ENCODE measurements at regions not wholly inside any gene's neighbourhood (a gene's known extent, or its start where the extent isn't known, plus 50 kb on each side); places are given as distances from the start of the nearest gene placed in this dataset.

DNA sequence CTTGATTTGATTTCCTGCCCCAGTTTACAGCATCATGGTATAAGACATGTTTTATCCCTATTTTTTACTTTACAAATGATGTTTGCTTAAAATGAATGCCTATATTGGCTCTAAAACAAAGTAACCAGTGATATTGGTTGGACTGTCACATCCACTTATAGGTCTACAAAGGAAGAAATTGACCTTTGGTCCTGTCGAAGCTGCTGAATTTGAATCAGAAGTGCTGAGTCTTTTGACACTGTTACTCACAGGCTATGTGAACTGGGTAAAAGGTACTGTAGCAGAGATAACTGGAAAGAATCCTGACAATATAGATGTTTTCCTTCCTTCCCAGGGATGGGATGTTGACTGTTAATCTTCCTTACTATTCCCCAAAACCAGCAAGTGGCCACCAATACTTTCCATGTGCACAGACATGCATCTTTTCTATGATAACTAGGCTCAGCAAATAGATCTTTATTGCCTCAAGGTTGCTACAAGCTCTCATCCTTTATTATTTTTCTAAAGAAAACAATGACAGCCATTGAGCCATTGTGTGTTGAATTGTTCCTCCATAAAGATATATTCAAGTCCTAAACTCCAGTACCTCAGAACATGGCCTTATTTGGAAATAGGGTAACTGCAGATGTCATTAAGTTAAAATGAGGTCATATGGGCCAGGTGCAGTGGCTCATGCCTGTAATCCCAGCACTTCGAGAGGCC, 175.9 kb upstream of the NR5A2 start:
- Histone ChIP-seq H3K9ac (ENCODE audit: low read depth, low read length) (no peak overlapping the region), H3K27me3 (ENCODE audit: insufficient read depth, low read length) (no peaks in the 10 kb centered on the region), H3K36me3 (ENCODE audit: insufficient read depth, low read depth, low read length) (no peaks in the 10 kb centered on the region), H3K27ac (ENCODE audit: low read length) (no peak overlapping the region), H3K4me3 (ENCODE audit: low read length) (no peak overlapping the region), H3K4me1 (ENCODE audit: insufficient read depth, low read length) (peaks cover 12% of the 10 kb centered on the region), H3K9me3 (ENCODE audit: insufficient read depth, low read depth, low read length) (no peaks in the 10 kb centered on the region)

DNA sequence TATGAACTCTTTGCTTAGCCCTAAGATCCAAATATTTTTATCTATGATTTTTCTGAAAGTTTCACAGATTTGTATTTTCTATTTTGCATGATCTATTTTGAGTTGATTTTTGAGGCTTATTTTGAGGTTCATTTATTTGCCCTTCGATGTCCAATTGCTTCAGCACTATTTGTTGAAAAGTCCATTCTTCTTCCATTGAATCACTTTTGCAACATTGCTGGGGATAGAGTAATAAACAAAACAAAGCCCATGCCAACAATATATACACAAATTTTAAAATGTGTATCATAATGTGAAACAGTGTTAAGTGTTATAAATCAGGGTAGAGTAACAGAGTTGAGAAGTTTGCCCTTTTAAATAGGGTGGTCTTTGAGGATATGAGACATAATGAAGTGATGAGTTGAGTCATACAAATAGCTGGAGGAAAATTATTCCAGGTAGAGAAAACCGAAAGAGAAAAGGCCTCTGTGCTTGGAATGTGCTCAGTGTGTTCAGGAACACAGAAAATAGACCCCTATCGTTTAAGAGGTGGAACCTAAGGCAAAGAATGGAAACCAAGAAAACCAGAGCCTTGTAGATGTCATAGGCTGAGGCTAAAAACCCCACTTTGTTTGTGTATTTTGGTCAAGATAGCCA, 172.7 kb upstream of the NR5A2 start:
- Histone ChIP-seq H3K4me1 (ENCODE audit: insufficient read depth, low read length) (peaks cover 19% of the 10 kb centered on the region), H3K27me3 (ENCODE audit: insufficient read depth, low read length) (no peaks in the 10 kb centered on the region), H3K27ac (ENCODE audit: low read length) (no peak overlapping the region)

DNA sequence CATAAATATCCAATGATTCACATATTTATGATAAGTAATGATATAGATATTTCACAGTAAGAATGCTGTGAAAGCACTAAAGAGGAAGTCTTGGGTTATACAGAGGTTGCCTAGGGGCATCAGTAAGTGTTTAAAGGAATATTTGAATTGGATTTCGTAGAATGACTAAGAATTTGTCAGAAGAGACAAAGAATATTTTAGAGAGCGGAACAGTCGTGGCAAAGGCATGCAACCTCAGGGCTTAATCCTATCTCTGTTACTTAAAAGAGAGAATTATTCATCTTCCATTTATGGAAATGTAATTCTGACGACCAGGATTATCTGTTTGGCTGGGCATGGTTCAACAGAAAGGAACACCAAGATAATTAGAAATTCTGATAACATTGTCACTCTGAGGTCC, 171.9 kb upstream of the NR5A2 start:
- no peaks in the 10 kb centered on the region for H3K36me3 ChIP-seq (ENCODE audit: insufficient read depth, low read depth, low read length)
- no peak overlapping the region for H3K27ac ChIP-seq (ENCODE audit: low read length)
- no peak overlapping the region for H3K4me3 ChIP-seq (ENCODE audit: low read length)
- no peaks in the 10 kb centered on the region for H3K27me3 ChIP-seq (ENCODE audit: insufficient read depth, low read length)
- no peaks in the 10 kb centered on the region for H3K9me3 ChIP-seq (ENCODE audit: insufficient read depth, low read depth, low read length)
- H3K4me1 ChIP-seq (ENCODE audit: insufficient read depth, low read length), result peaks cover 19% of the 10 kb centered on the region
- no peak overlapping the region for H3K9ac ChIP-seq (ENCODE audit: low read depth, low read length)

More for the DNA sequence above, 172.7 kb upstream of the NR5A2 start:
- Histone ChIP-seq H3K9ac (ENCODE audit: low read depth, low read length) (no peak overlapping the region), H3K4me3 (ENCODE audit: low read length) (no peak overlapping the region), H3K9me3 (ENCODE audit: insufficient read depth, low read depth, low read length) (no peaks in the 10 kb centered on the region), H3K36me3 (ENCODE audit: insufficient read depth, low read depth, low read length) (no peaks in the 10 kb centered on the region)

DNA sequence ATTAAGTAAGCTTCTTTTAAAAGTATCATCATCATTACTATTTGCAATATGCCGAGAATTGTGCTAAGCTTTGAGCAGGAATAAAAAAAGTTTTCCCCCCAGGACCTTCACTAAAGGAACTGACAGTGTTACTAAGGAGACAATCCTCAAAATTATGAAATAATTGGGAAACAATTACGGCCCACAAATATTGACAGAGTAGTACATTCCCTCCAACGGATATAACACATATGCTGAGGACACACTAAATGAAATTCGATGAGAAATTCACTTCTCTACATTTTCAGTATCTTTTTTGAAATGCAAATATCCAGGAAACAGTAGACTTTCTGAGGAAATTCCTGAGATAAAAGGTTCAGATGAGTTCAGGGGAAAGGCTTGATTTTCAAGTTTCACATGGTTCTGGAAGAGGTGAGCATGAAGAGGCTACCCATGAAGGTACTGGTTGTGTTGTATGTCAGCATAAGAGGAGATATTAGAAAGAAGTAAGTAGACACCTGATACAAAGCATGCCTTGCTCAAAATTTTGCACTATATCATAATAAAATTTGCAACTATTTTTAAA, 171.2 kb upstream of the NR5A2 start:
- H3K9ac ChIP-seq (ENCODE audit: low read depth, low read length), result no peak overlapping the region
- no peaks in the 10 kb centered on the region for H3K9me3 ChIP-seq (ENCODE audit: insufficient read depth, low read depth, low read length)
- peaks cover 19% of the 10 kb centered on the region for H3K4me1 ChIP-seq (ENCODE audit: insufficient read depth, low read length)
- no peak overlapping the region for H3K27ac ChIP-seq (ENCODE audit: low read length)
- no peaks in the 10 kb centered on the region for H3K36me3 ChIP-seq (ENCODE audit: insufficient read depth, low read depth, low read length)
- no peaks in the 10 kb centered on the region for H3K27me3 ChIP-seq (ENCODE audit: insufficient read depth, low read length)
- H3K4me3 ChIP-seq (ENCODE audit: low read length), result no peak overlapping the region

DNA sequence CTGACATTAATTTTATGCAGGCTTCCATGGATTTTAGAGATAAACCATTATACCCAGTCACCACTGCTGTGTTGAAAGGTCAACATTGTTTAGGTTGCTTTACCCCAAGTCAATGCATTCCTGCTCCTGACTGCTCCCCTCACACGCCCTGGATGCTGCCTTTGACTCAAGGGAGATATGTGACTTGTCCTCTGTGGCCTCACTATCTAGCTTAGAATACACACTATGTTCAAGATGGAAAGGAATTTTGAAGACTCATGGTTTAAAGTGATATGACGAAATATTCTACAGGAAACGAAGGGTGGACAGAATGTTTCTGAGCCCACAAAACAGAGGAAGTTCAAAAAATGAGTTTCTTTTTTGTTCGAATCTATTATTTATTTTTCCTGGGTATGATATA, 170.4 kb upstream of the NR5A2 start:
- Histone ChIP-seq H3K27me3 (ENCODE audit: insufficient read depth, low read length) (no peaks in the 10 kb centered on the region), H3K9ac (ENCODE audit: low read depth, low read length) (no peak overlapping the region), H3K4me3 (ENCODE audit: low read length) (no peak overlapping the region), H3K36me3 (ENCODE audit: insufficient read depth, low read depth, low read length) (no peaks in the 10 kb centered on the region), H3K27ac (ENCODE audit: low read length) (no peak overlapping the region), H3K9me3 (ENCODE audit: insufficient read depth, low read depth, low read length) (no peaks in the 10 kb centered on the region), H3K4me1 (ENCODE audit: insufficient read depth, low read length) (peaks cover 19% of the 10 kb centered on the region)

DNA sequence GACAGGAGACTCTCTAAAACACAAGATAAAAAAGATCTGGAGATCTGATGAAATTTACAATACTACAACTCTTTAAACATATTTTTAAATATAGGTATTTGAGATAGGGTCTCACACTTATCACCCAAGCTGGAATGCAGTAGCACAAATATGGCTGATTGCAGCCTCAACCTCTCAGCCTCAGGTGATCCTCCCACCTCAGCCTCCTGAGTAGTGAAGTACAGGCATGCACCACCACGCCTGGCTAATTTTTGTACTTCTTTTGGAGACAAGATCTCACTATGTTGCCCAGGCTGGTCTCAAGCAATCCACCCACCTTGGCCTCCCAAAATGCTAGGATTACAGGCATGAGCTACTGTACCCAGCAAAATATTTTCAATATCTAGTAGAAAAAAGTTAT, 170.0 kb upstream of the NR5A2 start:
- Histone ChIP-seq H3K9me3 (ENCODE audit: insufficient read depth, low read depth, low read length) (no peaks in the 10 kb centered on the region), H3K4me3 (ENCODE audit: low read length) (no peak overlapping the region), H3K27ac (ENCODE audit: low read length) (no peak overlapping the region), H3K27me3 (ENCODE audit: insufficient read depth, low read length) (no peaks in the 10 kb centered on the region), H3K4me1 (ENCODE audit: insufficient read depth, low read length) (peaks cover 19% of the 10 kb centered on the region), H3K9ac (ENCODE audit: low read depth, low read length) (no peak overlapping the region), H3K36me3 (ENCODE audit: insufficient read depth, low read depth, low read length) (no peaks in the 10 kb centered on the region)

DNA sequence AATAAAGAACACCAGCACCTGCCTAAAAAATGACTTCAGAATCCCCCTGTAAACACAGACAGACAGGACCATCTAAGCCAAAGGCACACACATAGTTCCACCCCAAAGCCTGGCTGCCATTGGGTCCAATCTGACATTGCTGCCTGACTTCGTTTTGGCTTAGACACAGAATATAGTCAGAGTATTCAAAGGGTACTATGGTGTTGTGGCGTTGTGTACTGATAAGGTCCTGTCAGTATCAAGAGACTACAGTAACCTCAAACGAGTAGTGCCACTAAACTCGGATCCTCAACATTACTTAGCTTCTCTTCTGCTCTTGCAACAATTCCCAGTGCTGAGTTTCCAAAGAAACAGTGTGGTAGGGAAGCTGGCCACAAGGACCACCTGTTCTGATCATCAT, 169.3 kb upstream of the NR5A2 start:
- no peak overlapping the region for H3K27ac ChIP-seq (ENCODE audit: low read length)
- H3K4me1 ChIP-seq (ENCODE audit: insufficient read depth, low read length), result peaks cover 19% of the 10 kb centered on the region
- H3K27me3 ChIP-seq (ENCODE audit: insufficient read depth, low read length), result no peaks in the 10 kb centered on the region
- no peak overlapping the region for H3K9ac ChIP-seq (ENCODE audit: low read depth, low read length)
- no peaks in the 10 kb centered on the region for H3K36me3 ChIP-seq (ENCODE audit: insufficient read depth, low read depth, low read length)
- H3K4me3 ChIP-seq (ENCODE audit: low read length), result no peak overlapping the region
- no peaks in the 10 kb centered on the region for H3K9me3 ChIP-seq (ENCODE audit: insufficient read depth, low read depth, low read length)

DNA sequence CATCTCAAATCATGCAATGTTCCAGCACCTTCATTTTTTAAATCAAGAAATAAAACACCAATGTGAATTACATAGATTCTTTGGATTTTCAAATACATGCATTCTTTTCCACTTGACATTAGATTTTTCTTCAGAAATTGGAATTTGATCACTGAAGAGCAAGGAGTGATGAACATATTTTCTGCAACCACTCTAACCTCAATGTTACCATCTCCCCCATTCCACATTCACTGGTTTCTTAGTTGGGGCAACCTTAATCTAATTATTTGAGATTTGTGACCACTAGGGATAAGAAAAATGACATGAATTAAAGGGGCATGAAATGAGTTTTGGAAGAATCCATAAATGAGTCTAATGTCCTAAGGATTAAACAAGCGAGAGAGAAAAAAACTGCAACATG, 168.7 kb upstream of the NR5A2 start:
- Histone ChIP-seq H3K4me3 (ENCODE audit: low read length) (no peak overlapping the region), H3K27ac (ENCODE audit: low read length) (no peak overlapping the region), H3K4me1 (ENCODE audit: insufficient read depth, low read length) (peaks cover 19% of the 10 kb centered on the region), H3K27me3 (ENCODE audit: insufficient read depth, low read length) (no peaks in the 10 kb centered on the region), H3K36me3 (ENCODE audit: insufficient read depth, low read depth, low read length) (no peaks in the 10 kb centered on the region), H3K9me3 (ENCODE audit: insufficient read depth, low read depth, low read length) (no peaks in the 10 kb centered on the region), H3K9ac (ENCODE audit: low read depth, low read length) (no peak overlapping the region)

DNA sequence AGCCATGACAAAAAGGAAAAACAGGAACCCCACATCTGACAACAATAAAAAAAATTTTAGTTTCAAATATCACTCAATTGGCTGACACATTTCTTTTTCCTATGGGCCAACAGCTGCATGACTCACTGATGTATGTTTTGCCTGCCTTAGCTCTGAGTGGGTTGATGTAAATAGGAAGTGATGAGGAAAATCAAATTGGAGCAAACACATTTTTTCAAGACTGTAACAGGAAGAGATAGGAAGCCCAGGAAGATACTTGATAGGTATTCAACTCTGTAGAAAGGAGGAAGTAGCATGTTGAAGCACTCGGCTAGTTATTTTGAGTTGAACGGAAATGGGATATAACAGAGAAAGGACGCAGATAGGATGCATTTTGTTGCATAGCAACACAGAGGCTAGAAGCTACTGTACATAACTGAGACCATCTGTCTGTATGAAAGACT, 168.0 kb upstream of the NR5A2 start:
- Histone ChIP-seq H3K9ac (ENCODE audit: low read depth, low read length) (no peak overlapping the region), H3K4me1 (ENCODE audit: insufficient read depth, low read length) (peaks cover 19% of the 10 kb centered on the region), H3K4me3 (ENCODE audit: low read length) (no peak overlapping the region), H3K36me3 (ENCODE audit: insufficient read depth, low read depth, low read length) (no peaks in the 10 kb centered on the region), H3K27ac (ENCODE audit: low read length) (no peak overlapping the region), H3K9me3 (ENCODE audit: insufficient read depth, low read depth, low read length) (no peaks in the 10 kb centered on the region), H3K27me3 (ENCODE audit: insufficient read depth, low read length) (no peaks in the 10 kb centered on the region)

DNA sequence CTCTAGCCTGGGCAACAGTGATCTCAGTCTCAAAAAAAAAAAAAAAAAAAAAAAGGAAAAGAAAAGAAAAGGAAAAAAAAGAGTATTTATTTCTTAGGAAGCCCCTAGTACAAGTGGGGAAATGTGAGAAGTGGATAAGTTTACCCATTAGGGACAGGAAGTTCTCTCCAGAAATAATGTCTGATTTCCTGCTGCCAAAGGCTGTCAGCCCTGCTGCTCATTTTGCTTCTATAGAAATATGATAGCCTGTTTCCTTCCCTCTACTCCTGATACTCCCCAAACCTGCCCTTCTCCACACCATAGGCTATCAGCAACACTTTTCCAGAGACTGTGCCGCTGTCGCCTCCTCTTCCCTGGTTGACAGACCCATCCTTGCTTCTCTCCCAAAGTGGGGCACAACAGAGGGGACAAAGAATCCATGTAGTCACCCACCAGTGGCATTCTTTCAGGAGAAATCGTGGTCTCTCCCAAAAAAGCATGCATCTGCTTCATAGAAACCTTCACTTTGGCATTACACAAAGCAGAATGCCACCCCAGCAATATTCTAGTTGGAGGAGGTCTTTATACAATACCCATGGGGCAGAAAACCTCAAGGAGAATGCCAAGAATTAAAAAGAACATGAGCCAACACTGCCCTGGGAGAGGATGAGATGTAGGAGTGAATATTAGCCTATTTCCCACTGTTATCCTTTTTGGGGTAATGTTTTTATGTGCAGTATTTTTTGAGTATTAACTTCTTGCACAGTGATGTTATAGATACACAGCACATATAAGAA, 166.3 kb upstream of the NR5A2 start:
- Histone ChIP-seq H3K36me3 (ENCODE audit: insufficient read depth, low read depth, low read length) (no peaks in the 10 kb centered on the region), H3K27ac (ENCODE audit: low read length) (no peak overlapping the region), H3K9ac (ENCODE audit: low read depth, low read length) (no peak overlapping the region), H3K4me1 (ENCODE audit: insufficient read depth, low read length) (peaks cover 14% of the 10 kb centered on the region), H3K27me3 (ENCODE audit: insufficient read depth, low read length) (no peaks in the 10 kb centered on the region), H3K9me3 (ENCODE audit: insufficient read depth, low read depth, low read length) (no peaks in the 10 kb centered on the region), H3K4me3 (ENCODE audit: low read length) (no peak overlapping the region)

DNA sequence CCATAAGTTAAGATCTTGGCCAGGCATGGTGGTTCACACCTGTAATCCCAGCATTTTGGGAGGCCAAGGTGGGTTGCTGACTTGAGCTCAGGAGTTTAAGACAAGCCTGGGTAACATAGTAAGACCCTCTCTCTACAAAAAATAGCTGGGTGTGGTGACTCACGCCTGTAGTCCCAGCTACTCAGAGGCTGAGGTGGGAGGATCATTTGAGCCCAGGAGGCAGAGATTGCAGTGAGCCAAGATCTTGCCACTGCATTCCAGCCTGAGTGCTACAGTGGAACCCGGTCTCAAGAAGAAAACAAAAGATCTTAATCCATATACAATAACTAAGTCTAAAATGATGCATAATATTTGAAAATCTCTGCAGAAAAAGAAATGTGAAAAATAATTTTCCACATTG, 165.5 kb upstream of the NR5A2 start:
- no peaks in the 10 kb centered on the region for H3K36me3 ChIP-seq (ENCODE audit: insufficient read depth, low read depth, low read length)
- no peak overlapping the region for H3K9ac ChIP-seq (ENCODE audit: low read depth, low read length)
- H3K27me3 ChIP-seq (ENCODE audit: insufficient read depth, low read length), result no peaks in the 10 kb centered on the region
- H3K4me3 ChIP-seq (ENCODE audit: low read length), result no peak overlapping the region
- H3K4me1 ChIP-seq (ENCODE audit: insufficient read depth, low read length), result peaks cover 12% of the 10 kb centered on the region; the same call in 1 of the 2 replicates
- no peaks in the 10 kb centered on the region for H3K9me3 ChIP-seq (ENCODE audit: insufficient read depth, low read depth, low read length)
- no peak overlapping the region for H3K27ac ChIP-seq (ENCODE audit: low read length)

All from iPS-20b (cell line).